ENCODE measurements at regions not wholly inside any gene's neighbourhood (a gene's known extent, or its start where the extent isn't known, plus 50 kb on each side); places are given as distances from the start of the nearest gene placed in this dataset.

GRCh38 chr4:36841583-36842326, 402.8 kb upstream of the NWD2 start:
- DNase-seq: no peak

- DNase-seq: no peak
Measured at GRCh38 chr4:36844448-36844847, 400.1 kb upstream of the NWD2 start.

- no peak for DNase-seq
Measured at GRCh38 chr4:36852856-36853255, 391.7 kb upstream of the NWD2 start.

GRCh38 chr4:36854554-36854953, 390.0 kb upstream of the NWD2 start:
- no peak for DNase-seq

- no peak for DNase-seq
Measured at GRCh38 chr4:36863601-36864000, 380.9 kb upstream of the NWD2 start.

GRCh38 chr4:36870121-36870520, 374.4 kb upstream of the NWD2 start:
- no peak for DNase-seq

GRCh38 chr4:36872679-36873078, 371.9 kb upstream of the NWD2 start:
- no peak for DNase-seq

GRCh38 chr4:36884151-36884550, 360.4 kb upstream of the NWD2 start:
- DNase-seq: no peak

GRCh38 chr4:36891971-36892370, 352.6 kb upstream of the NWD2 start:
- no peak for DNase-seq

GRCh38 chr4:36900446-36900987, 344.0 kb upstream of the NWD2 start:
- no peak for DNase-seq

- no peak for DNase-seq
Measured at GRCh38 chr4:36904823-36905222, 339.7 kb upstream of the NWD2 start.

- DNase-seq: no peak
Measured at GRCh38 chr4:36914106-36914505, 330.4 kb upstream of the NWD2 start.

- no peak for DNase-seq
Measured at GRCh38 chr4:36915717-36916116, 328.8 kb upstream of the NWD2 start.

GRCh38 chr4:36917413-36917812, 327.1 kb upstream of the NWD2 start:
- DNase-seq: no peak

- DNase-seq: no peak
Measured at GRCh38 chr4:36919721-36920120, 324.8 kb upstream of the NWD2 start.

GRCh38 chr4:36921476-36922216, 322.9 kb upstream of the NWD2 start:
- DNase-seq: no peak

GRCh38 chr4:36930562-36931111, 313.9 kb upstream of the NWD2 start:
- DNase-seq: no peak

- DNase-seq: no peak
Measured at GRCh38 chr4:36944232-36944631, 300.3 kb upstream of the NWD2 start.

- no peak for DNase-seq
Measured at GRCh38 chr4:36961420-36961819, 283.1 kb upstream of the NWD2 start.

GRCh38 chr4:36966756-36967460, 277.6 kb upstream of the NWD2 start:
- no peak for DNase-seq

- DNase-seq: no peak
Measured at GRCh38 chr4:36979533-36979932, 265.0 kb upstream of the NWD2 start.

- no peak for DNase-seq
Measured at GRCh38 chr4:36990128-36990872, 254.2 kb upstream of the NWD2 start.

GRCh38 chr4:36997727-36998126, 246.8 kb upstream of the NWD2 start:
- DNase-seq: no peak
